H9 (cell line): ENCODE measurements at regions not wholly inside any gene's neighbourhood (a gene's known extent, or its start where the extent isn't known, plus 50 kb on each side); places are given as distances from the start of the nearest gene placed in this dataset.

Experiments
- DNase-seq: peaks from one replicate; pipeline ENCODE4 v3.0.0-alpha.2; 2017
- H2AFZ ChIP-seq: one replicate; pipeline ENCODE4 v1.6.1; 2013; ENCODE audit warnings: mild to moderate bottlenecking, low read length, control low read depth, moderate library complexity
- H2AK5ac ChIP-seq: 2 replicates; pipeline ENCODE4 v1.6.1; 2013; ENCODE audit warnings: low read length, control low read depth, mixed read lengths; ENCODE audit not compliant: insufficient read length
- H2BK120ac ChIP-seq: one replicate; pipeline ENCODE4 v1.6.1; 2013; ENCODE audit warnings: low read depth, mild to moderate bottlenecking, low read length, control low read depth, inconsistent platforms; ENCODE audit not compliant: poor library complexity, severe bottlenecking
- H2BK12ac ChIP-seq: 2 replicates; pipeline ENCODE4 v1.6.1; 2013; ENCODE audit warnings: low read length, control low read depth, mixed read lengths, low read depth; ENCODE audit not compliant: insufficient read length
- H2BK15ac ChIP-seq: 2 replicates; pipeline ENCODE4 v1.6.1; 2013; ENCODE audit warnings: low read depth, low read length, control low read depth
- H2BK20ac ChIP-seq: one replicate; pipeline ENCODE4 v1.6.1; 2013; ENCODE audit warnings: low read depth, mild to moderate bottlenecking, low read length, control low read depth, inconsistent platforms; ENCODE audit not compliant: poor library complexity, severe bottlenecking
- H2BK5ac ChIP-seq: 2 replicates; pipeline ENCODE4 v1.6.1; 2013; ENCODE audit warnings: low read length, control low read depth, mixed read lengths; ENCODE audit not compliant: insufficient read length
- H3K14ac ChIP-seq: 2 replicates; pipeline ENCODE4 v1.6.1; 2013; ENCODE audit warnings: low read length, control low read depth; ENCODE audit not compliant: insufficient read depth
- H3K18ac ChIP-seq: 2 replicates; pipeline ENCODE4 v1.6.1; 2013; ENCODE audit warnings: low read depth, mild to moderate bottlenecking, mixed read lengths, low read length, control low read depth; ENCODE audit not compliant: insufficient read length
- H3K23ac ChIP-seq: 2 replicates; pipeline ENCODE4 v1.6.1; 2013; ENCODE audit warnings: low read length, control low read depth, mixed read lengths, low read depth; ENCODE audit not compliant: insufficient read length
- H3K23me2 ChIP-seq: 2 replicates; pipeline ENCODE4 v1.6.1; 2013; ENCODE audit warnings: low read depth, mild to moderate bottlenecking, mixed read lengths, low read length, control low read depth; ENCODE audit not compliant: insufficient read length, poor library complexity, severe bottlenecking
- H3K27ac ChIP-seq: 2 replicates; pipeline ENCODE4 v1.5.1; 2013; ENCODE audit warnings: low read length, control low read depth, mixed read lengths, low read depth; ENCODE audit not compliant: insufficient read length
- H3K27me3 ChIP-seq: 2 replicates; pipeline ENCODE4 v1.6.1; 2013; ENCODE audit warnings: low read length, control low read depth, inconsistent platforms; ENCODE audit not compliant: insufficient read depth
- H3K4ac ChIP-seq: 2 replicates; pipeline ENCODE4 v1.6.1; 2013; ENCODE audit warnings: low read depth, mild to moderate bottlenecking, control low read depth, inconsistent platforms, low read length, moderate library complexity
- H3K4me1 ChIP-seq: 2 replicates; pipeline ENCODE4 v1.6.1; 2013; ENCODE audit warnings: low read length, control low read depth, inconsistent platforms; ENCODE audit not compliant: insufficient read depth
- H3K4me2 ChIP-seq: 2 replicates; pipeline ENCODE4 v1.6.1; 2013; ENCODE audit warnings: low read length, control low read depth, mixed read lengths; ENCODE audit not compliant: insufficient read length, insufficient read depth
- H3K56ac ChIP-seq: 2 replicates; pipeline ENCODE4 v1.6.1; 2013; ENCODE audit warnings: low read depth, mild to moderate bottlenecking, mixed read lengths, low read length, control low read depth; ENCODE audit not compliant: insufficient read length
- H3K79me1 ChIP-seq: 2 replicates; pipeline ENCODE4 v1.6.1; 2013; ENCODE audit warnings: low read depth, mild to moderate bottlenecking, moderate library complexity, low read length, control low read depth, inconsistent platforms; ENCODE audit not compliant: insufficient read depth, poor library complexity, severe bottlenecking
- H3K79me2 ChIP-seq: 2 replicates; pipeline ENCODE4 v1.6.1; 2013; ENCODE audit warnings: low read length, control low read depth, inconsistent platforms; ENCODE audit not compliant: insufficient read depth
- H3K9ac ChIP-seq: 2 replicates; pipeline ENCODE4 v1.6.1; 2013; ENCODE audit warnings: low read length, control low read depth, mixed read lengths; ENCODE audit not compliant: insufficient read length; ENCODE audit errors: extremely low read depth
- H3K9me3 ChIP-seq: one replicate; pipeline ENCODE4 v1.6.1; 2013; ENCODE audit warnings: low read depth, low read length, inconsistent platforms; ENCODE audit not compliant: control insufficient read depth
- H3T11ph ChIP-seq: one replicate; pipeline ENCODE4 v1.6.1; 2013; ENCODE audit warnings: mild to moderate bottlenecking, low read length, control low read depth, inconsistent platforms
- H4K20me1 ChIP-seq: one replicate; pipeline ENCODE4 v1.6.1; 2013; ENCODE audit not compliant: control insufficient read depth, insufficient read length, insufficient read depth
- H4K5ac ChIP-seq: 2 replicates; pipeline ENCODE4 v1.6.1; 2013; ENCODE audit warnings: low read depth, mild to moderate bottlenecking, mixed read lengths, low read length, control low read depth; ENCODE audit not compliant: insufficient read length
- H4K8ac ChIP-seq: replicated peaks from 2 replicates; pipeline ENCODE4 v1.6.1; 2013; ENCODE audit warnings: low read length, control low read depth, mixed read lengths, low read depth; ENCODE audit not compliant: insufficient read length
- H4K91ac ChIP-seq: 2 replicates; pipeline ENCODE4 v1.6.1; 2013; ENCODE audit warnings: low read depth, mild to moderate bottlenecking, moderate library complexity, mixed read lengths, low read length, control low read depth; ENCODE audit not compliant: insufficient read length
- H3K27ac Mint-ChIP-seq, 3 experiments: 2 replicates in 2 of 3; 3 replicates in 1 of 3; pipeline ENCODE4 v1.8.0; 2020 to 2021; ENCODE audit warnings: mixed read lengths in 3 of 3, mild to moderate bottlenecking in 1 of 3, moderate library complexity in 1 of 3
- H3K27me3 Mint-ChIP-seq: 2 replicates; pipeline ENCODE4 v1.8.0; 2021; ENCODE audit warnings: low read depth, mild to moderate bottlenecking, moderate library complexity, mixed read lengths
- H3K36me3 Mint-ChIP-seq, 3 experiments: 2 replicates in 2 of 3; 3 replicates in 1 of 3; pipeline ENCODE4 v1.8.0; 2020 to 2021; ENCODE audit warnings: low read depth in 3 of 3, mixed read lengths in 3 of 3; ENCODE audit not compliant: insufficient read depth in 1 of 3
- H3K4me1 Mint-ChIP-seq, 2 experiments: 2 replicates each; pipeline ENCODE4 v1.8.0; 2020; ENCODE audit warnings: mixed read lengths in 2 of 2
- H3K4me3 Mint-ChIP-seq, 2 experiments: 2 replicates in 1 of 2; 3 replicates in 1 of 2; pipeline ENCODE4 v1.8.0; 2020 to 2021; ENCODE audit warnings: mild to moderate bottlenecking in 2 of 2, mixed read lengths in 2 of 2, moderate library complexity in 1 of 2
- H3K9me3 Mint-ChIP-seq, 2 experiments: 2 replicates in 1 of 2; 3 replicates in 1 of 2; pipeline ENCODE4 v1.8.0; 2020; ENCODE audit warnings: mild to moderate bottlenecking in 2 of 2, mixed read lengths in 2 of 2, moderate library complexity in 1 of 2
- CTCF ChIP-seq: fragments of 200-600 bp; sonication (generic); conservative IDR thresholded peaks from 3 replicates; pipeline ENCODE4 v1.8.0; 2021; ENCODE audit warnings: antibody characterized with exemption, mild to moderate bottlenecking
- WGBS: extraction: QIAGEN DNeasy Blood & Tissue Kit; methylation state at CpG from one replicate; pipeline ENCODE4 v1.1.7; 2013; ENCODE audit warnings: missing lambda C conversion rate, low lambda C conversion rate, mixed read lengths; ENCODE audit not compliant: insufficient read length; ENCODE audit errors: extremely low coverage; 5-methylcytosine and 5-hydroxymethylcytosine counted together

- H3K27me3 ChIP-seq = no peaks in the 10 kb centered on the region
Measured at GRCh38 chr4:131381055-131381454, 1768.0 kb upstream of the PCDH10 start.

More at GRCh38 chr4:131381055-131381454, 1768.0 kb upstream of the PCDH10 start:
- H3K18ac ChIP-seq = no peak overlapping the region
- no peaks in the 10 kb centered on the region for H3K4me1 Mint-ChIP-seq
- DNase-seq = no peak
- H2BK15ac ChIP-seq = no peak overlapping the region
- H2BK120ac ChIP-seq = no peak overlapping the region
- H3K27me3 Mint-ChIP-seq = no peaks in the 10 kb centered on the region
- H3K27ac ChIP-seq = no peak overlapping the region
- no peak overlapping the region for H3K23ac ChIP-seq
- H2AFZ ChIP-seq = no peak overlapping the region
- no peaks in the 10 kb centered on the region for H3K79me2 ChIP-seq
- no CpG with 5 or more reads among the region's 2 CpGs for WGBS
- H3K23me2 ChIP-seq = no peaks in the 10 kb centered on the region
- H3T11ph ChIP-seq = no peak overlapping the region
- no peaks in the 10 kb centered on the region for H3K4me1 ChIP-seq
- H2AK5ac ChIP-seq = no peak overlapping the region
- H3K9me3 Mint-ChIP-seq = peaks cover 6 to 8% of the 10 kb centered on the region in 2 experiments; a peak in 4 of 5 replicates
- no peaks in the 10 kb centered on the region for H3K9me3 ChIP-seq
- H4K8ac ChIP-seq = no peak overlapping the region
- H2BK20ac ChIP-seq = no peak overlapping the region
- no peaks in the 10 kb centered on the region for H4K20me1 ChIP-seq
- no peak overlapping the region for H2BK12ac ChIP-seq
- H3K56ac ChIP-seq = no peak overlapping the region
- no peak overlapping the region for H3K14ac ChIP-seq
- no peak overlapping the region for H3K27ac Mint-ChIP-seq
- H2BK5ac ChIP-seq = no peak overlapping the region
- H3K36me3 Mint-ChIP-seq = peaks cover 0 to 17% (median 2%) of the 10 kb centered on the region in 3 experiments; a peak in 3 of 7 replicates
- no peak overlapping the region for H4K5ac ChIP-seq
- H3K79me1 ChIP-seq = no peaks in the 10 kb centered on the region
- H3K4me2 ChIP-seq = no peak overlapping the region
- H3K9ac ChIP-seq = no peak overlapping the region
- H4K91ac ChIP-seq = no peak overlapping the region
- no peak overlapping the region for H3K4me3 Mint-ChIP-seq
- no peak for TF ChIP-seq CTCF
- no peak overlapping the region for H3K4ac ChIP-seq
